ENCODE measurements at regions not wholly inside any gene's neighbourhood (a gene's known extent, or its start where the extent isn't known, plus 50 kb on each side); places are given as distances from the start of the nearest gene placed in this dataset.
"Not testable (repeated sequence)": the region's sequence is repeated elsewhere in the genome, so short reads cannot be mapped to it uniquely, and the experiment has no call there.

GRCh38 chr1:56098946-56099345, 480.4 kb downstream of the PLPP3 start:
- no peak for DNase-seq

- no peak for DNase-seq
Measured at GRCh38 chr1:56097713-56098112, 481.6 kb downstream of the PLPP3 start.

DNA sequence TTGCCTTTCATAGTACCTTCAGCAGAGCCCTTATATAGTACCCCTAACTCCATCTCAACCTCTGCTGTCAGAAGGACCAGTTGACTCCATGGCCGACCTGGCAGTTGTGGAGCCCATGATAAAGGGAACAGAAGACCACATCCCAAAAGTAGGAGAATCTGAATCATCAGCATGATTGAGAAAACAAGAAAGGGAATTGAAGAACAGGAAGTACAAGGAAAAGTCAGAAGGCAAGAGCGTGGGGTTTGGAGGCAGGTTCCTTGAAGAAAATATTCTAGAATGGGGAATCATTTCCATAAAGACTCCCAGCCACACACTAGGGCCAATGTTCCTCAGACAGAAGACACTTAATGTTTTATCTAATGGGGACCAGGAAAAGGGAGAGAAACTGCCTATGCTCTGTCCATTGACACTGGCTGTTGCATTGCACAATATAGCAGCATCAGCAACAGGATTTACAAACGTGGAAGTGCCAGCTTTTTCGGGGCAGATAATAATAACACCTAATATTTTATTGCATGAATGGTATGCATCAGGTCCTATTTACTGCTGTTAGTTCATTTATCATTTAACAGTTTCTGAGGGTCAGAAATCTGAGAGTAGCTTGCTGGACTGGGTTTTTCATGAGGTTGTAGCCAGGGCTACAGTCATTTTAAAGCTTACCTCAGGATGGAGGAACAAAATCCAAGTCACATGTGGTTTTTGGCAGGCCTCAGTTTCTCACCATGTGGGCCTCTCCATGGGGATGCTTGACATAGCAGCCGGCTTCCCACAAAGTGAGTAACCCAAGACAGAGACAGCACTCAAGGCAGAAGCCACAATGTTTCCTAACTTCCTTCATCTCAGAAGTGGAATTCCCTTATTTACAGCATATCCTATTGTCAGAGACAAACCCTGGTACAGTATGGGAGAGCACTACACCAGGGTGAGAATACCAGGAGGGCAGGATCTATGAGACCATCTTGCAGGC, 483.4 kb downstream of the PLPP3 start:
- no peak for DNase-seq

DNA sequence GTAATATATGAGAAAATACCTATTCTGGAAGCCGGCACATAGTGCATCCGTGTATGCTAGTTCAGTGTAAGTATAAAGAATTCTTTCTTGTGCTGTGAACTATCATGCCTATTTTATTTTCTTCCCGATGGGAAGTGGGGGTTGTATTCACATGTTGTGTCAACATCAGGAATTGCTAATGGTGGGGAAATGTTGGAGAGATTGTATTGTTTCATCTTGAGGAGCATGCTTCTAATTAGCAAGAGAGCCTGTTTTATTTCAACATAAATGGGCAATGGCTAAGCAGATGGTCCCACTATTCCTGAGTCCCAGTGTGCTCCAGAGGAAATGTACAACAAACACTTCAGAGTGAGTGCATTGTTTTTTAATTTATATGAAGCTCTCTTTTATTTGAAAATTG, 485.2 kb downstream of the PLPP3 start:
- DNase-seq, result no peak

DNA sequence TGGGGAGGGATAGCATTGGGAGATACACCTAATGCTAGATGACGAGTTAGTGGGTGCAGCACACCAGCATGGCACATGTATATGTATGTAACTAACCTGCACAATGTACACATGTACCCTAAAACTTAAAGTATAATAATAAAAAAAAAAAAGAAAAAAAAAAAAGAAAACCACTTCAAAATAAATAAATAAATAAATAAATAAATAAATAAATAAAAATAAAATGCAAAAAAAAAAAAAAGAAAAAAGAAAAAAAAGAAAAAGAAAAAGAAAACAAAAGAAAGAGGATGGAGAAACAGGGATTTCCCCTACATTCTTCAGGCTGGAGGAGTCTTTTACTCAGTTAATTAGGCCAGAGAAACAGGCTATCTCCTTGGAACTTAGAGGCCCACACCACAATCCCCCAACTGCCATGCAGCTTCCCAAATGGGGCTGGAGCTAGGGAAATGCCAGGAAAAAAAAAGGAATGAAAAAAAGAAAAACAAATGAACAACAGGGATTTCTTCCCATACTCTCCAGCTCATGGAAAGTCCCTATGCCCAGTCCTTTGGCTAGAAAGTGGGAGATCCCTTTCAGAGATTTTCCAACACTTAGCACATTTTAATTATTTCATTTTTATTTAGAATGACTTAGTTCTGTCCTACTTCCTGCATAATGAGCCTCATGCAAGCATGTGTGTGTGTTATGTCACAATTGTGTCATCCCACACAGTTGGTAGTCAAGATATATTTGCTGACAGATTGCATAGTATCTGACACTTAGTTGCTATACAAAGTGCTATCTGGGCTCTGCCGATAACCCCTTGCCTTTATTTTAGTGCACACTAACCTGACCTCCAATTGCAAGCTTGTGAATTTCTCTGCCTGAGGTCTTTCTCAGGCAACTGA, 486.4 kb downstream of the PLPP3 start:
- no peak for DNase-seq

DNA sequence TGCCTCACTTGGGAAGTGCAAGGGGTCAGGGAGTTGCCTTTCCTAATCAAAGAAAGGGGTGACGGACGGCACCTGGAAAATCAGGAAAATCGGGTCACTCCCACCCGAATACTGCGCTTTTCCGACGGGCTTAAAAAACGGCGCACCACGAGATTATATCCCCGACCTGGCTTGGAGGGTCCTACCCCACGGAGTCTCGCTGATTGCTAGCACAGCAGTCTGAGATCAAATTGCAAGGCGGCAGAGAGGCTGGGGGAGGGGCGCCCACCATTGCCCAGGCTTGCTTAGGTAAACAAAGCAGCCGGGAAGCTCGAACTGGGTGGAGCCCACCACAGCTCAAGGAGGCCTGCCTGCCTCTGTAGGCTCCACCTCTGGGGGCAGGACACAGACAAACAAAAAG, 489.5 kb downstream of the PLPP3 start:
- DNase-seq, result not testable (repeated sequence)

DNA sequence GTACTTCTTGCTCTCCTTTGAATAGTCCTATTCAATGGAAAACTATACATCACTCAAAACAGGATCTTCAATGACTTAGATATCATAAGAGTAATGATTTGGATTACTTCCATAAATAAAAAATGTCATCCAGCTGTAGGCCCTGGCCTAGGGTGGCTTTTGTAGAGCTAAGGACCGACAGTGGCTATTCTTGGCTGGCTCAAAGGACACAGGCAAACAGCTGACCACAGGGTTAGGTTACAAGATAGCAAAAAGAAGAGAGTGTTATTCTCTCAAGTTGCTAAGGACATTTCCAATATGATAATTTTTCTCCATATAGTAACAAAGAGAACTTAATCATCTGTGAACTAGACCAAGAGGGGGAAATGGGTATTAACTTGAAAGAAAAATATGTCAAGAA, 495.1 kb downstream of the PLPP3 start:
- no peak for DNase-seq

DNA sequence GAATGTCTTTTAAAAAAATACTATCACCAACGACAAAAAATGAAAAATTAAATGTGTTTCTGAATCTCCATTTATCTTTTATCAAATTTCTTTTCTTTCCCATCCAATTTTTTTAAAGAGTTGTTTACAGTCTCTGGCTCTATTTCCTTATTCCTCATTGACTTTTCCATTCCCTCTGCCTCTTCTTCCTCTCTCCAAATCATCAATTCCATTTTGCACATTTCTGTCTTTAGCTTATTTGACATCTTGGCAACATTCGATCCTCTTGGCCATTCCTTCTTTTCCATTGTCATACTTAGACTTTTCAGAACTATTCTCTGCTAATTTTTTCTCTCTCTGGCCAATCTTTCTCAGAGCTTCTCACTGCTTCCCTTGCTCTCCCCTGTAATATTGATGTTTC, 497.6 kb downstream of the PLPP3 start:
- DNase-seq, result no peak

DNA sequence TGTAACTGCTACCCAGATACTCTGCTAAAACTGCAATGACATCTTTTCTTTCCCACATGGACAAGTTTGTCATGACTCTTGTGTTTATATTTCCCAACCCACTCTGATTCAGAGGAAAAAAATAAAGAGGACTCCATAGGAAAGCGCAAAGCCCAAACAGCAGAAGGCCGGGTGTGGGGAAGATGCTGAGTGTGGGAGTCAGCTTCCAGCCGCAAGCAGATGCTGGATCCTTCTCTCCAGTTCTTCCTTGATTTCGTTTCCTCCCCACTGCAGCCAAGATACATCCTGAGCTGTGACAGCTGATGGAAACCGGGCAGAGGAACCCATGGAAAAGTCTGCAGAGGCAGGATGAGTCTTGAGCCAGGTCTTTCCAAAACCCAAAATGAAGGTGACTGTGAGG, 498.2 kb downstream of the PLPP3 start:
- DNase-seq, result peak; percentile 67

DNA sequence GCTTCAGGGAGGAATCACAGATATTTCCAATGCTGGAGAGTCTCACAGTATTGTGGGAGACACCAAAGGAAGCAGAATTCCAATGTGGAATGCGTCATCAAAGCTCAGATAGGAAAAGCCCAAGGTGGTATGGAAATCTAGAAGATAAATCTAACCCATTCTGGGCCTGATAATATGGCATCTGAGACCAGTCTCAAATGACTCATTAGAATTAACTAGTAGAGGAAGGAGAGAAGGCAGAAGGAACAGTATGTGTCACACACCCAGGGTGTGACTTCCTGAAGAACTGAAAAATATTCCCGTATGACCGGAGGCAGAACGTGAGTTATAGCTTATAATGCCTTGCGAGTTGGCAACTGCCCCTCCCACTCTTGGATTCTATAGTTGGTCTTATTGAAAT, 499.2 kb downstream of the PLPP3 start:
- DNase-seq, result no peak

DNA sequence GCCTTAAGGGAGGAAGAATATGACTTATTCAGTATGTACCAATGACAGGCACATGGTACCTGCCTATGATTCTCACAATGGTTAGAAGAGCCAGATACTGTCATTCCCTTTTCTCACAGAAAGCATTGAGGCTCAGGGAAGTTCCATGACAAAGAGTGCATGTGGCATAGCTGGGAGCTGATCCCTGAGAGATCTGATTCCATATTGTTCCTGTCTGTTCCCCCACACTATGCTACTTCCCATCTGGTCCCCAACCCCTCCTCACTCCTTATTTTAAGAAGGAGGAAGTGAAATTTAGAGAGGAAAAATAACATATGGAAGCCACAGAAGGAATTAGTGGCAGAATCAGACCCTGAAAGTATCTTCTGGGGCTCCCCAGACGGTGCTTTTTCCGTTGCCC, 500.0 kb downstream of the PLPP3 start:
- no peak for DNase-seq

DNA sequence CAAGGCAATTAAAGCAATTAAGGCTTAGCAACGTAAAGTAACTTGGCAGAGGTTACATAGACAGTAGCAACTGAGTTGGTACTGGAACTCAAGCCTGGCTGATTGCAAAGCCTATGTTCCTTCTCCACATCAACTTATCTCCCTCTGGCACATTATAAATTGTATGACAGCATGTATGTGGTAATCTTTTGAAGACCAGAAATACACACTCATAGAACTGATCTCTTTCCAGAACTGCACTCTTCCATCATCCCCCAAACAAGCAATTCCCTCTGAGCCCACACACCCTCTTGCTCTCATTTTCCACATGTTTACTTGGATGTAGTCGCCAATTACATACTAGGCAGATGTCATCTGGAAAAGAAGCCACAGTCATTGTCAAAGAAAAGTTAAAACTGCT, 502.2 kb downstream of the PLPP3 start:
- no peak for DNase-seq

- peak; percentile 81 for DNase-seq
Measured at GRCh38 chr1:56074007-56074651, 505.2 kb downstream of the PLPP3 start.

- DNase-seq, result no peak
Measured at GRCh38 chr1:56073614-56074006, 505.8 kb downstream of the PLPP3 start.

- no peak for DNase-seq
Measured at GRCh38 chr1:56073206-56073605, 506.2 kb downstream of the PLPP3 start.

- DNase-seq, result no peak
Measured at GRCh38 chr1:56072310-56072709, 507.1 kb downstream of the PLPP3 start.

GRCh38 chr1:56071351-56071750, 508.0 kb downstream of the PLPP3 start:
- no peak for DNase-seq

- no peak for DNase-seq
Measured at GRCh38 chr1:56070601-56071000, 508.8 kb downstream of the PLPP3 start.

DNA sequence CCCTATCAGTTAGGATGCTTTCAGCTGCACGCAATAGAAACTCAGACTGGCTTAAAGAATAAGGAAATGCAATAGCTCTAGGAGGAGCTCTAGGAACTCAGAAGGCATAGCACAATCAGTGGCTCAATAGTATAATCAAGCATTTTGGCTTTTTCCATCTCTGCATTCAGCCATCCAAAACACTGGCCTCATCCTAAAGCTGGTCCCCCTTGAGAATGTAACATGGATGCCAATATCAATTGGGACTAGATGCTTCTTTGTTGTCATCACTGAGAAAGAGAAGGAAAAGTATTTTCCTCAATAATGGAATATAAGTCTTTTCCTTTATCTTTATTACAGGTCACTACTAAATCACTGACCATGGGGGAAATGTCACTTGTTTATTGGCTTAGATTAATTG, 509.5 kb downstream of the PLPP3 start:
- DNase-seq, result no peak

- no peak for DNase-seq
Measured at GRCh38 chr1:56068908-56069307, 510.5 kb downstream of the PLPP3 start.

GRCh38 chr1:56068210-56068609, 511.2 kb downstream of the PLPP3 start:
- no peak for DNase-seq

DNA sequence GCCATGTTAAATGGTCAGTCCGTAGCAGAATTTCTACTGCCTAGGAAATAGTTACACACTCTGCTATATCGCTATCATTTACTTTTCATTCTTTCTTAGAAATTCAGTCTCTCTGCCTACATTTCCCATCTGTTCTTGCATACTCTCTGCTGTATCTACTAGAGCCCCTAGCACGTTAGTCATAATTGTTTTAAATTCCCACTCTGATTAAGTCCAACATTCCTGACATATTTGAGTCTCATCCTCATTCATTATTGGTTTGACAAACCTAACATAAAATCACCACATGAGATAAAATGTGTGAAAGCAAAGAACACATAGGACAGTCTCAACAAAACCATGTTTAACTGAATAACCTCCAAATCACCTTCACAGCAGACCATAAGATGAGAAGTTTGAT, 513.6 kb downstream of the PLPP3 start:
- DNase-seq, result no peak

- no peak for DNase-seq
Measured at GRCh38 chr1:56064705-56065104, 514.7 kb downstream of the PLPP3 start.
